GM21737 (cell line): ENCODE measurements at regions not wholly inside any gene's neighbourhood (a gene's known extent, or its start where the extent isn't known, plus 50 kb on each side); places are given as distances from the start of the nearest gene placed in this dataset.

ENCODE experiments used
- ATAC-seq: cut with Tn5 transposase; IDR thresholded peaks from one replicate; pipeline ENCODE4 v1.9.1; 2021; ENCODE audit warnings: mild to moderate bottlenecking, moderate library complexity; ENCODE audit not compliant: unreplicated experiment

- no peak for ATAC-seq
Observed at GRCh38 chr2:16508490-16508851, 157.2 kb downstream of the CYRIA start.

- no peak for ATAC-seq
Observed at GRCh38 chr2:16507655-16508489, 157.8 kb downstream of the CYRIA start.

DNA sequence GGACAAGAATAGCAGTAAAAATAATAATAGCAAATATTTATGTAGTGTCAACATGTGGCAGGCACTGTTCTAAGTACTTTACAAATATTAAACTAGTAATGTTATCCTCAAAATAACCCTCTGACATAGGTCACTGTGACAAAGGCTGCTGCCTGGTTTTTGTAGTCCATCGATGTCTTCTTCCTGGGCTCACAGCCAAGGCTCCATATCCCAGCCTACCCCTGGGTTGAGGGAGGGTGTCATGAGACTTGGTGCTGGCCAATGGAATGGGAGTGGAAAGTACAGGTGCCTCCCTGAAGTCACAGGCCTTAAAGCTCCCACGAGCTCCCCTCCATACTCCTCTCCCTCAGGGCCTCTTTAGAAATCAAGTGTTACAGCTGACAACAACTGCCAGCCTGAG lies 159.3 kb downstream of the CYRIA start:
- ATAC-seq = no peak

- no peak for ATAC-seq
Observed at GRCh38 chr2:16496426-16497388, 168.9 kb downstream of the CYRIA start.

DNA sequence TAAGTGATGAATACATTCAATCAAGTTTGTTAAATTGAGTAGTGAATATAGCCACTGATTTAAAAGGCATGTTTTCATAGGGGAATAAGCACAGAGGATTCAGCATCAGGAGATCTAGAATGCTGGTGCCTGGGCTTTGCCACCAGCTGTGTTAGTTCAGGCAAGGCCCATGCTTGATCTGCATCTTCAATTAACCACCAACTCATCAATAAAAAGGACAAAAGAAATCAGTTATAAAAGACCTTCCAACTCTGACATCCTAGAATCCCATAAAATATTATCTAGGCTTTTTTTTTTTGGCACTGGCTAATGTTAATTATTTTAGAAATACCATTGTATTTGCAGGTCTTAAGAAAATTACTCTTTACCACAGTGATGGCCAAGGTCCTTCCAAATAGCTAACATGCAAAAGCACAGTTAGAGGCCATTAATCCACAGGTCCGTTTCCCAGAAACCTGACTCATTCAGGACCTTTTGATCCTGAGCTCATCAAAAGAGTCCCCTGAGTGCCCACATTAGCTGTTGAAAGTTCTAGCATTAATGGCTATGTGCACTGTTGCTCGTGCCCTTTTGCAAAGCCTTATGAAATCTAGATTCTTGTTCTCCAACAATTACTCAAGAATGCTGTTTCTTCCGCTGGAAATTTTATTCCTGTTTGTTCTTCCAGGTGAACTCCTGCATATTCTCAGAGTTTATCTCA lies 170.0 kb downstream of the CYRIA start:
- ATAC-seq = no peak

- no peak for ATAC-seq
Observed at GRCh38 chr2:16494836-16495508, 170.7 kb downstream of the CYRIA start.

DNA sequence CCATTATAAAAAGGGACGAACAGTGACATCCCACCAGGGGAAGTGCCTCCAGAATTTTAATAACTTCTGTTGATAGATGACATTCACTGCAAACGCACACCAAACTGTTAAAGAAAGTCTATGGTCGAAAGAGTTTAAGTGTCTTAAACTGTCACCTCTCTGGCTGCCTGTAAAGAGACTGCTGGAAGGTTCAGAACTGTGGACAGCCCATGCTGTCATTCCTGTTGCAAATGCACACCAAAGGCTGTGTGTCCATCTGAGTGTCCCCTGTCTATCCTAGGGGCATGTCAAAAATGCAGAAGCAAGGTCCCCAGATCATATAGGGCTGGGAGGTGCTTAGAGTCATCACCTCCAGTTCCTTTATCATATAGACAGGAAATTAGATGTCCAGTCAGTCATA lies 171.8 kb downstream of the CYRIA start:
- no peak for ATAC-seq

- ATAC-seq = no peak
Observed at GRCh38 chr2:16487686-16488085, 177.9 kb downstream of the CYRIA start.

DNA sequence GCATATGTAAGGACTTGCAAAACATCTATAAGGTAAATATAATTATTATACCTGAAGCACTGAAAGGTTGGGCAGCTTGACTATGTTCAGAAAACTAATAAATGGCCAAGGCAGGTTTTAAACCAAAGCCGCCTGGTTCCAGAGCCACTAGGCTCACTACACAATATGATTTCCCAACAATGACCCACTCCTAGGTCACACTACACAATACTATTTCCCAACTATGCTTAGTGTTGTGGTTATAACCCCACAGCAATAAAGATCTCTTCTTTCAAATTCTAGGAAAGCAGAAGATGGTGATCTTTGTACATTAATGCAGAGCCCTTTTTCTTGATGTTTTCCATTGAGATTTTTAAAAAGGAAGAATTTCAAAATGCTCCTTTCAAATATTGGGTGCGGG lies 180.4 kb downstream of the CYRIA start:
- ATAC-seq = no peak

DNA sequence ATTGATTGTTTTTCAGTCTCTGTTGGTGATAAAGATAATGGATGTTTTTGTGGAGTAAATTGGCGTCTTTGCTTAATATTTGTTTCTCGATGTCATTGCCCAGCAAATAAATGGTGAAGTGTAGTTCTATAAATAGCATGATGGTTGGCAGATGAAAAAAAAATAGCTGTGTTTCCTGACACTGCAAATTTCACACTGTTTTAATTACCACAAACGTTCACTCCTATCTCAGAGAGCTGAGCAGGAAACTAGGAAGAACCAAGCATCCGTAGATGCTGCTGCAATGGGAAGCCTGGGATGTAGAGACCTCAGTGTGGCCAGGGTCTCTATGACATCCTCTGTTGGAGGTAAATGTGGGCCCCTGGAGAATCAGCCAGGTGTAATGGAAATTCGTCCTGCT lies 183.2 kb downstream of the CYRIA start:
- ATAC-seq = no peak

- ATAC-seq = no peak
Observed at GRCh38 chr2:16481351-16481750, 184.3 kb downstream of the CYRIA start.

- no peak for ATAC-seq
Observed at GRCh38 chr2:16479721-16480120, 185.9 kb downstream of the CYRIA start.

- no peak for ATAC-seq
Observed at GRCh38 chr2:16478434-16479210, 187.0 kb downstream of the CYRIA start.

DNA sequence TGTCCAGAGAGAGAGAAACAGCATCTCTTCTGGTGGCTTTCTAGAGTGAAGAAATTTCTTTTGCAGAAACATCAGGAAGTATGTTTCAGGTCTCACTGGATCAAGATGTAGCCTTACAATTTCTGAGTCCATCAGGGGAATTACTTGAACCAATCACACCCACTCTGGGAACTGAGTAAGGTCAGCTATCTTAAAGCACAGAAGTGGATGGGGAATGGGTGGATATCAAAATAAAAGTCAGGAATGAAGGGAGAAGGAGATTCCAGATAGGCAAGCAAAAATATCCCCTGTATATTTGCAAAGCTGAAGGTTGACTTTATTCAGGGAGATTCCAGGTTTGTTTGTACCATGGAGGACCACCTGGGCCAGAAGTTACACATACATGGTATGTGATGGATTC lies 188.0 kb downstream of the CYRIA start:
- no peak for ATAC-seq

DNA sequence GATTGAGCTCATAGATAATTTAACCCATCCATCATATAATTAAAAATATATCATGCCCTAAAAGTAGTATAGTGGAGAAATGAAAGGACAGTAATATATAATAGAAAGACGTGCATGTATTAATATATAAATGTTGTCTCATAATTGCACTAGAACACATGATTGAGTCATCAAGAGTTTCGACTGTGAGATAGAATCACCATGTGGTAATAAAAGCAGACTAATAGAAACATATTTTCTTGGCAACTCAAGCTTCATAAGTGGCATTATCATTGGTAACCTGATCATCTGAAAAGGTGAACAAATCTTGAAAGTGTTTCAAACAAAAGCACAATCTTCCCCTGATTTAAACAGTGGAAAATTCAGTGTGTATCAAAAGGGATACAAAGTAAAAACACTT lies 188.8 kb downstream of the CYRIA start:
- no peak for ATAC-seq

DNA sequence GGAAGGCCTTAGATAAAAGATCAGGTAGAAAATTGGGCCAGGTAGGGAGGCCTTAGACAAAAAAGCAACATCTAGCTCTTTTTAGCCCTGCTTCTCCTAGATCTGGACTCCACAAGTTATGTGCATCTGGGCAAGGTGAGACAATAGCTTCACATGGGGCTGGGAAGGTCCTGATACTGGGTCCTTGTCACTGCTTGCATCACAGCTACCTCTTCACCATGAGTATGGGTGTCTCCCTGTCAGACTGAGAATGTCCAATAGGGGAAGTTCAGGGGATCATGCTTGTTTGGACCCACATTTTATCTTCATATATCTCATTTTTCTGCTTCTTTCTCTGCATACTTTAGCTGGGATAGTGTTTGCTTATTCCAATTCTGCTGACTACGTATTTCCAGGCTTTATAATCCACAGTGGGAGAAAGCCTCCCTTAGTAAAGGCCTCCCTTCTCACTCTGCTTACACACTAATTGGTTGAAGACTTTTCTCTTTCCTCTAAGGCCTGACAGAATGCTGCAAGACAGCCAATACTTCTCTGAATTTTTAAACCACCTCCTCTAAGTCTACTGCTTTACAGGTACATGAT lies 189.6 kb downstream of the CYRIA start:
- ATAC-seq = no peak

- ATAC-seq = no peak
Observed at GRCh38 chr2:16475586-16475985, 190.0 kb downstream of the CYRIA start.

DNA sequence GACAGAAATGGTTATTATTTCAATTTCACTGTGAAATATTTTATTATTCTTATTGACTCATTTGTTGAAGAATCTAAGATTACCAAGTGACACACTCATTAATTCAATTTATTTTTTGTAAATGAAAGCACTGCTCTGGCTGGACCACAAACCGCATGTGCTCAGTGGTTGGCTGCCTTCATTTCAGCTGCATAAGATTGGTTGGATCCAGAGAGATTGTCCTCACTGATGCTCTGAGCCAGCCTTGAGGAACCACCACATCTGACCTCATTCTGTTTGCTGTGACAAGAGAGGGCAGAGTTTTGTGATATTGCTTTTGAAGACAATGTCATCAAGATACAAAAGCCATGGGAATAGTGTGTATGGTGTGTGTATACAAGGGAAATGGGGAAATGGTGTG lies 192.1 kb downstream of the CYRIA start:
- ATAC-seq = no peak

GRCh38 chr2:16470936-16471490 lies 194.6 kb downstream of the CYRIA start:
- ATAC-seq = no peak

GRCh38 chr2:16466821-16467151 lies 198.8 kb downstream of the CYRIA start:
- no peak for ATAC-seq
